ENCODE measurements at regions not wholly inside any gene's neighbourhood (a gene's known extent, or its start where the extent isn't known, plus 50 kb on each side); places are given as distances from the start of the nearest gene placed in this dataset.
A peak's percentile ranks its signal among the peaks of the same experiment; 100 is the strongest.

- in situ Hi-C loops (cut with HindIII; ENCODE audit: low sequenced_read_pairs) = no loop called here
- no peak for DNase-seq (ENCODE audit: low read depth, low spot score)
- H3K4me3 ChIP-seq (ENCODE audit: low read depth, low read length) = no peak overlapping the region
- TF ChIP-seq CTCF (IDR thresholded peaks at IDR 0.05; ENCODE audit: low read depth, low read length) = no peak
Observed at GRCh38 chr12:74283646-74284045, 254.0 kb upstream of the ATXN7L3B start.

GRCh38 chr12:74285773-74286172 lies 251.9 kb upstream of the ATXN7L3B start:
- no peak overlapping the region for H3K4me3 ChIP-seq (ENCODE audit: low read depth, low read length)
- in situ Hi-C loops (cut with HindIII; ENCODE audit: low sequenced_read_pairs) = no loop called here
- no peak for TF ChIP-seq CTCF (IDR thresholded peaks at IDR 0.05; ENCODE audit: low read depth, low read length)
- no peak for DNase-seq (ENCODE audit: low read depth, low spot score)

GRCh38 chr12:74286254-74286653 lies 251.4 kb upstream of the ATXN7L3B start:
- no peak for TF ChIP-seq CTCF (IDR thresholded peaks at IDR 0.05; ENCODE audit: low read depth, low read length)
- no peak overlapping the region for H3K4me3 ChIP-seq (ENCODE audit: low read depth, low read length)
- in situ Hi-C loops (cut with HindIII; ENCODE audit: low sequenced_read_pairs) = no loop called here
- DNase-seq (ENCODE audit: low read depth, low spot score) = no peak

- in situ Hi-C loops (cut with HindIII; ENCODE audit: low sequenced_read_pairs) = no loop called here
- no peak for DNase-seq (ENCODE audit: low read depth, low spot score)
- H3K4me3 ChIP-seq (ENCODE audit: low read depth, low read length) = no peak overlapping the region
- TF ChIP-seq CTCF (IDR thresholded peaks at IDR 0.05; ENCODE audit: low read depth, low read length) = no peak
Observed at GRCh38 chr12:74292351-74293194, 245.1 kb upstream of the ATXN7L3B start.

GRCh38 chr12:74293689-74294131 lies 243.9 kb upstream of the ATXN7L3B start:
- in situ Hi-C loops (cut with HindIII; ENCODE audit: low sequenced_read_pairs) = no loop called here
- no peak for DNase-seq (ENCODE audit: low read depth, low spot score)
- no peak overlapping the region for H3K4me3 ChIP-seq (ENCODE audit: low read depth, low read length)
- no peak for TF ChIP-seq CTCF (IDR thresholded peaks at IDR 0.05; ENCODE audit: low read depth, low read length)

- TF ChIP-seq CTCF (IDR thresholded peaks at IDR 0.05; ENCODE audit: low read depth, low read length) = peak; percentile 55
- peak; percentile 88 for DNase-seq (ENCODE audit: low read depth, low spot score)
- in situ Hi-C loops (cut with HindIII; ENCODE audit: low sequenced_read_pairs) = no loop called here
- no peak overlapping the region for H3K4me3 ChIP-seq (ENCODE audit: low read depth, low read length)
Observed at GRCh38 chr12:74317078-74317601, 220.5 kb upstream of the ATXN7L3B start.
